Stimulated activated CD4-positive, alpha-beta T cell treated with anti-CD3 and anti-CD28 coated beads, TNF-alpha, amount 100 ng/mL, for 1 hour (primary cell): ENCODE measurements at regions not wholly inside any gene's neighbourhood (a gene's known extent, or its start where the extent isn't known, plus 50 kb on each side); places are given as distances from the start of the nearest gene placed in this dataset.
"Not testable (repeated sequence)": the region's sequence is repeated elsewhere in the genome, so short reads cannot be mapped to it uniquely, and the experiment has no call there.

ENCODE experiments used
- DNase-seq, 3 donors: peaks; one replicate each; pipeline ENCODE4 v3.0.0-alpha.2; 2020; ENCODE audit warnings: low read depth in 3 of 3, low spot score in 1 of 3

DNA sequence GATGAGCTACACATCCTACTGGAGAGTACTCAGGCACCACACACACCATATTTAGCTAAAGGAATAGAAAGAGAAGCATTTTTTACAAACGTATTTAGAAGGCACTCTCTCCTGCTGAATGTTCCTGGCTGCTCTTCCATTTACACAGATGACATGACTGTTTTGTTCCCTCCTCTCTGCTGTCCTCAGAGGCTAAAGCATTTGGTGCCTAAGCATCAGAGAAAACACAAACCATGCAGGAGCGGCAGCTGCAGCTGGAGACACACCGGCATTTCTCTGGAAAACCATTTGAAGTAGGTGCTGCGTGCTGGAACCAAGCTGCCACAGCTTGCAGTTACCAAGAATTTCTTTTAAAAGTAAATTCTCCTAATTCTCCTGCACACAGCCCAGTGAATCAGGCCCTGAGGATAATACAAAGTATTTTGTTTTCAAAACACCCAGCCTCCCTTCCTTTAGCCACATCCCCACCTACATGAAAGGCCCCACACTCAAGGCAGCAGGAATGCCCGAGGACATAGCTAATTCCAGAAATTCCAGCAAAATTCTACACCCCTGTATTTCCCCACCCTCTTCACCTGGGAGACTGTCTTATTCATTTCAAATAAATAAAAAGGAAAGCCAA, 488.9 kb upstream of the SOX11 start:
- no peak for DNase-seq

DNA sequence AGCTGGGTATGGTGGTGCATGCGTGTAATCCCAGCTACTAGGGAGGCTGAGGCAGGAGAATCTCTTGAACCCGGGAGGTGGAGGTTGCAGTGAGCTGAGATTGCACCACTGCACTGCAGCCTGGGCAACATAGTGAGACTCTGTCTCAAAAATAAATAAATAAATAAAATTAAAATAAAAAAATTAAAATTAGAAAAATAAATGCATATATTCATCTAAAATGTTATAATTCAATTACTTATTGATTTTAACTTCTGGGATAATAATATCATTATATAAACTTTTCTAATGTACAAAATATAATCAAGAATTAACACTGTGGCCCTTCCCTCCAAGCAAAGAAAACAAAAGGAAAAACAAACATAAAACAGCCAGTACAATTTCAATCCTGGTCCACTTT, 485.4 kb upstream of the SOX11 start:
- DNase-seq = not testable (repeated sequence)

- DNase-seq = no peak
These were observed 476.1 kb upstream of the SOX11 start for GRCh38 chr2:5215989-5216607.

DNA sequence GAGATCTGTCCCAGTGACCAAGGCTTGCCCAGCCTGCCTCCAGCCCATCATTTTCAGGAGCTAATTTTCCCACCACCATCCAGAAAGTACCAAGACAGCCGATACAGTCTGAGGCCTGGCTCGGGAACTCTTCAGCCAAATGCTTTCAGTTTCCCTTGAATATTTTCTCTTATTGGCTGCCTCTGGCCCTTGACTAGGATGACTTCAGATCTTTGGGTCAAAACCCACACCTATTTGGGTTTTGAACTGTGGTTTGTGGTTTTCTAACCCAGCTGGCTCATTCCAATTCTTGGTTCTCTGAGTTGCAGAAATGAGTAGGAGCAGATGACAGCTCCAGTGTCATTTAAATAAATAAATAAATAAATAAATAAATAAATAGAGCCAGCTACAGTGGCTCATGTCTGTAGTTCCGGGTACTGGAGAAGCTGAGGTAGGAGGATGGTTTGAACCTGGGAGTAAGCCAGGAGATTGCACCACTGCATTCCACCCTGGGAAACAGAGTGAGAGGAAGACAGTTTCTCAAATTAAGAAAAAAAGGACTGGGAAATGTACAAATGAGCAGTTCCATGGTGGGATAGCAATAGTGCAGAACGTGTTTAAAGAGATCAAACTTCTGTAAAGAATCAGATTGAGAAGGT, 465.0 kb upstream of the SOX11 start:
- DNase-seq = no peak

- DNase-seq = no peak
These were observed 462.6 kb upstream of the SOX11 start for GRCh38 chr2:5229574-5229973.

DNA sequence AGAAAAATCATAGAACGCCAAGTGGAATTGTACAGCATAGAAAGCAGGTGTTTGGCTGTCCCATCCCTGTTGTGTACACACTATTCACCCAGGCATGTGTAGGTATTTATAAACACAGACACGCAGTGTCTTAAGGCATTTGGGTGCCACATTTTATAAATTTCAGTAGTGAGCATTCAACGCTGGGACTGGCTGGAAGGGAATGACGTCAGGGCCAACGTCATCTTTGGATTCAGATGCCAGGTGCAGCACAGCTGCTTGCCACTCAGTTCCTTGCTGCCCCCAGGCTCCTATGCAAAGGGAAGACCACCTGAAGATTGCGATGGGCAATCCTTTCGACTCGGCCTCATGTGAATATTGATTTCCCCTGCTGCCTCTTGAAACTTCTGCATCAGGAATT, 461.7 kb upstream of the SOX11 start:
- DNase-seq = no peak

GRCh38 chr2:5230855-5231254, 461.3 kb upstream of the SOX11 start:
- no peak for DNase-seq

- DNase-seq = no peak
These were observed 460.9 kb upstream of the SOX11 start for GRCh38 chr2:5231287-5231686.

DNA sequence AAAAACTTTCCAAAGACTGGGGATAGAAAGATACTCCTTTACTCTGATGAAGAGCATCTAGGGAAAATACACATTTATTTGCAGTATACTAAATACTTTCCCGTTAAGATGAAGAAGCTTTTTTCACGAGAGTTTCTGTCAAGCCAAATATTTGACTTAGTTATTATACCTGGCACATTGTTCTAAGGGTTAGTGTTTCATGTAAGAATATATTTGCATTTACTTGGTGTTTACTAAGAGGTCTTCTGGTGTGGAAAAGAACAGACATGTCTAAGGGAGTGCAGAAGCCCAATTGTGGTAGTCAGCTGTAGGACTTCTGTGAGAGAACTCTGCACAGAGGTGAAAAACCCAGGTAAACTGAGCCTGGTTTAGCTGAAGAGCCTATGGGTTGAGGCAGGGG, 457.6 kb upstream of the SOX11 start:
- DNase-seq = no peak

DNA sequence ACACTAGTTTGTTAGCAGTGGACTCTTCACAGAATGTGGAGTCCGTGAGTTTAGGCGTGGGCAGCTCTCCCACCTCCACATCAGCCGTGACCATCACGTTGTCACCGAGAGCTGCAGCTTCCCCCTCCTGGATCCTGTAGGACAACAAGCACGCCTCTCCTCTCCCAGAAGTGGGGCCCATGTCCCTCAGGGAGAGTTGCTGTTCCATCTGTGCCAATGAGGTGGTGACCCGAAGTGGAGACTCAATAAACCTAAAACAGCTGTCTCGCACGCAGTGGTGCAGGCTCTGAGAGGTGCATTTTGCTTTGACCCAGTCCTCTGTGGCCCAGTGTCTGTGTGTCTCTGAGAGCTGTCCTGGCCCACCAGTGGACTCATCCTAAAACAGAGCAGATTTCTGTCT, 456.5 kb upstream of the SOX11 start:
- no peak for DNase-seq

- no peak for DNase-seq
These were observed 455.9 kb upstream of the SOX11 start for GRCh38 chr2:5236249-5236648.

DNA sequence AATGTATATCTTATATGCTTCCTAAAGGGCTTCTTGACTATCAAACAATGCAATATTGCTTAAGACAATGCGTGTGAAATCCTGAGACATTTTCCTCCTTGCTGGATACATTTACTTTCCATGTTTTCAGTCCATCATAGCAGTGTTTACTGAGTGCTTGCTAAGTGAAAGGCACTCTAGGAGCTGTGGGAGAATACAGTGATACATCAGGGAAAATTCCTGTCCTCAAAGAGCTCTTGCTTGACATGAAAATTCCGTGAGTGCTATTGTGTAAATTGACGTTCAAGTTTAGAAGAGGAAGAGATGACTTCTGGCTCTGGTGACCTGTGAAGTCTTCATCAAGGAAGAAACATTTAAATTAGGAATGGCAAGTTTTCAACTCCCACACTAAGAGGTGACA, 449.4 kb upstream of the SOX11 start:
- no peak for DNase-seq

- no peak for DNase-seq
These were observed 441.7 kb upstream of the SOX11 start for GRCh38 chr2:5250482-5250881.

DNA sequence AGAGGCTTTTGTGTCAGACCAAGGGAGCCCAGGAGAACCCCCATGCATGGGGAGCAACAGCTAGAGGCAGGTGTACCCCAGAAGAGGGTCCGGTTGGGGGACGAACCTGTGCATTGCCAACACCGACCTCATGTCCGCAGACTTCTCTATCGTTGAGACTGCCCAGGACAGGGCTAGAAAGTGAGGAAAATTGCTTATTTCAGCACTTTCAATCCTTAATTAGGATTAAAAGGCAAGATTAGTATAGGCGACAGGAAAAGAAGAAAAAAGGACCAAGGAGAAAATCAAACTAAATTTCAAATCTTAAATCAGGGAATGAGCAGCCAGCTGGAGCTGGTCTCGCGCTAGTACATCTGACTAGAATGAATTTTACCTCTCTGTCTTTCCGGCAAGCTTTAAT, 438.9 kb upstream of the SOX11 start:
- no peak for DNase-seq

GRCh38 chr2:5254791-5255332, 437.3 kb upstream of the SOX11 start:
- DNase-seq = no peak

DNA sequence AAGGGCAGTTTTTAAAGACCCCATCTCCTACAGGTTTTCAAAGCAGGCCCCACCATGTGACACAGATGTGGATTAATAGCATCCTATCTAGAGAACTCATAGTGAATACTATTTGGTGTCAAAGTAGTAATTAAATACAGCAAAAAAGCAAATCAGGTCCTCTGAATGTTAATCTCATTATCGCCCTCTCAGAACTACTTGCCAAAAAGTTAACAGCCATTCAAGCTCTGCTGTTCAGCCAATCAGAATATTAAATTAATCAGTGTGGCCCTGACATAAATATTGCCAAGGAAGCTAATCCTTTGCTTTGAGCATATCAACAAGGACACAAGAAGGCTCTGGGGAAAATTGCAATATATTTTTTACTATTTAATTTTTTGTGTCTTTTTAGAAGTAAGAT, 428.9 kb upstream of the SOX11 start:
- DNase-seq = no peak

- DNase-seq = no peak
These were observed 427.8 kb upstream of the SOX11 start for GRCh38 chr2:5264361-5264760.

- no peak for DNase-seq
These were observed 407.1 kb upstream of the SOX11 start for GRCh38 chr2:5285061-5285460.

- no peak for DNase-seq
These were observed 406.1 kb upstream of the SOX11 start for GRCh38 chr2:5285872-5286769.

DNA sequence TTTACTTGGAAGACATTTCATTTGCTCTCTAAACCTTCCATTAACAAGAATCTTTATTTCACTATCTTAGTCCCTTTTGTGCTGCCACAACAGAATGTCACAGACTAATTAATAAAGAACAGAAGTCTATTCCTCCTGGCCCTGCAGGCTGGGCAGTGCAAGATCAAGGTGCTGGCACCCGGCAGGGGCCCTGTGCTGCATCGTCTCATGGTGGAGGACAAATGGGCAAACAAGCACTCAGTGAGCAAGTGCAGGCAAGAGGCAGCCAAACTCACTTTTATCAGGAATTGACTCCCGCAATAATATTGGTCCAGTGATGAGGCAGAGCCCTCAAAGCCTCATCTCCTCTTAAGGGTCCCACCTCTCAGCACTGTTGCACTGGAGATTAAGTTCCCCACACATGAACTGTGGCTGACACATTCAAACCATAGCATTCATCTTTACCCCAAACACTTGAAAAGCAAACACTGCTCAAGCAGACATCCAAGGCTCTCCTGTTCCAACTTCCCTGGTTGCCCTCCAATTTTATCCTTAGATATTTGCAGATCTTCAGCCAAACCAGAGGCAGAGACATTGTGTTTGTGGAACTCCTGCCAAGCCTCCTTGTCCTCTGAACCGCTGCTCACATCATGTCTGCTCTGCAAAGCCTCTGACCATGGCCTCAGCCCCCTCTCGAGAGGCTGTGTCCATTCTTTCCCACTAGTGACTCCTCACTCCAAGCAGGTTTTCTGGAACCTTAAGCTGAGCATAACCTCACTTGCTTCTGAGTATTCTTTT, 404.4 kb upstream of the SOX11 start:
- DNase-seq = no peak
